Sigmoid colon (tissue), 4 donors: ENCODE measurements at regions not wholly inside any gene's neighbourhood (a gene's known extent, or its start where the extent isn't known, plus 50 kb on each side); places are given as distances from the start of the nearest gene placed in this dataset.

Experiments used
- EP300 ChIP-seq, 4 donors: sonication (generic); formaldehyde crosslinking; IDR thresholded peaks; one replicate each; pipeline ENCODE4 v1.6.1; 2017; ENCODE audit warnings: antibody characterized with exemption in 4 of 4
- TF ChIP-seq, protein P1 (sequence below), 4 experiments: fragments of 450-650 bp in 3 of 4; fragments of 200-600 bp in 1 of 4; IDR thresholded peaks; one replicate each; pipeline ENCODE4 v1.5.1; 2016 to 2019; ENCODE audit warnings: antibody characterized with exemption in 4 of 4, mild to moderate bottlenecking in 3 of 4, moderate library complexity in 2 of 4

DNA sequence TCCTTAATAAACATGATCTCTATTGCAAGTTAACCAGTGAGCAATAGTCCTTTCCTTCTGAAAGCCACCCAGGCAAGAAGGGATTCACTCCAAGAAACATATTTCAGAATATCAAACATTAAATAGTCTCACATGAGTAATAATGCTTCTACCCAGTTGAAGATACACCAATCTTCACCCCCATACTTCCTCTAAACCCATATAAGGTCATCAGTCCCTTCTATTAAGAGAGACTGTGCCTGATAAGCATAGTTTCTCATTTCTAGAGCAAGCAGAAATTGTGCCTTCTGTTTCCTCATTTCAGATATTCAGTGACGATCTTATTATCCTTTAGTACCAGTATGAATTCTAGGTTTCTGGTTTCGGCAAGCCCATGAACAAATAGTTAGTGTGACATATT, 64.6 kb downstream of the DSEL start:
- TF ChIP-seq, protein P1, sequence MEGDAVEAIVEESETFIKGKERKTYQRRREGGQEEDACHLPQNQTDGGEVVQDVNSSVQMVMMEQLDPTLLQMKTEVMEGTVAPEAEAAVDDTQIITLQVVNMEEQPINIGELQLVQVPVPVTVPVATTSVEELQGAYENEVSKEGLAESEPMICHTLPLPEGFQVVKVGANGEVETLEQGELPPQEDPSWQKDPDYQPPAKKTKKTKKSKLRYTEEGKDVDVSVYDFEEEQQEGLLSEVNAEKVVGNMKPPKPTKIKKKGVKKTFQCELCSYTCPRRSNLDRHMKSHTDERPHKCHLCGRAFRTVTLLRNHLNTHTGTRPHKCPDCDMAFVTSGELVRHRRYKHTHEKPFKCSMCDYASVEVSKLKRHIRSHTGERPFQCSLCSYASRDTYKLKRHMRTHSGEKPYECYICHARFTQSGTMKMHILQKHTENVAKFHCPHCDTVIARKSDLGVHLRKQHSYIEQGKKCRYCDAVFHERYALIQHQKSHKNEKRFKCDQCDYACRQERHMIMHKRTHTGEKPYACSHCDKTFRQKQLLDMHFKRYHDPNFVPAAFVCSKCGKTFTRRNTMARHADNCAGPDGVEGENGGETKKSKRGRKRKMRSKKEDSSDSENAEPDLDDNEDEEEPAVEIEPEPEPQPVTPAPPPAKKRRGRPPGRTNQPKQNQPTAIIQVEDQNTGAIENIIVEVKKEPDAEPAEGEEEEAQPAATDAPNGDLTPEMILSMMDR (IDR thresholded peaks at IDR 0.05), result no peak
- TF ChIP-seq EP300 (IDR thresholded peaks at IDR 0.05), result no peak
